ENCODE measurements at regions not wholly inside any gene's neighbourhood (a gene's known extent, or its start where the extent isn't known, plus 50 kb on each side); places are given as distances from the start of the nearest gene placed in this dataset.

DNA sequence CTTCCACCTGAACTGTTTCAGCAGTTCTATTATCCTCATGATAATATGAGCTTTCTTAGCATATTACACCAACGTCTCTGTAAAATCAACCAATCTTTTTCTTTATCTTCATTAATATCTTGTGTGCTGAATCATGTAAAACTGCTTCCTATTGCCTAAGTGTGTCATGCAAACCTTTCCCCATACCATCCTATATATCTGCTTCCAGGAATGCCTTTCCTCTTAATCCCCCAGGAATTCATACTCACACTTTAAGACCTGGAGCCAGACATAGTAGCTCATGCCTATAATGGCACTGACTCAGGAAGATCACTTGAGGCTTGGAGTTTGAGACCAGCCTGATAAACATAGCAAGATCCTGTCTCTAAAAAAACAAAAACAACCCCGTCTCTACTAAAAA lies 183.9 kb downstream of the NRIP1 start:
- no peaks in the 10 kb centered on the region for H3K36me3 Mint-ChIP-seq
- CTCF ChIA-PET: no interaction called here
- ATAC-seq (replicated peaks in 1 of 4): no peak

DNA sequence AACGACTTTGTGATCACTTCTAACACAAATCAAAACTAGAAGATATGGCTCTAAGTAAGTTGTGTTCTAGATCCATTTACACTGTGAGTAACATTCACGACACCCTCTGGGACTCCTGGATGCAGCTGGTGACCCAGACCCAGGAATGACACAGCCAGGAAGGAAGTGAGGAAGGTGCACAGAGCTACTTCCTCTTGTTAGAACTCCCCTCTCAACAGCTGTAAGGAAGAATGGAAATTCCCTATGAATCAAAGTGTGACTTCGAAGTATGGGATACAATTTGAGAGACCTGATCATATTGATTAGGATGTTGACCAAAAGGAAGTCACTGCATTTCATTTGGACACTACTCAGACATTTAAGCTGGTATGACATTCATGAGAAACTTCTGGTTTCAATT lies 185.3 kb downstream of the NRIP1 start:
- ATAC-seq (replicated peaks in 1 of 4) (no peak), DNase-seq (no peak)
- H3K36me3 Mint-ChIP-seq: no peaks in the 10 kb centered on the region
- H3K4me3 ChIP-seq (ENCODE audit: control insufficient read depth in 1 of 2, extremely low read depth in 1 of 2, low read length in 1 of 2): no peak overlapping the region
- H3K27me3 Mint-ChIP-seq: peaks cover 0 to 4% of the 10 kb centered on the region in 2 donors
- no peaks in the 10 kb centered on the region for H3K4me1 ChIP-seq (ENCODE audit: control insufficient read depth in 1 of 2, extremely low read depth in 1 of 2, insufficient read depth in 2 of 2, low read length in 2 of 2)
- H3K36me3 ChIP-seq (ENCODE audit: control insufficient read depth in 2 of 2, extremely low read depth in 1 of 2, insufficient read depth in 1 of 2, low read length in 1 of 2): no peaks in the 10 kb centered on the region
- peaks cover 0 to 20% (median 5%) of the 10 kb centered on the region in 3 donors for H3K4me1 Mint-ChIP-seq
- POLR2A ChIA-PET: interaction anchor here in 1 of 2 donors (0.7 kb wide), 1 partner anchor 1153 kb away, joined by 3 read pairs; no protein-coding TSS in a partner anchor
- CTCF ChIA-PET: interaction anchor here in 1 of 2 donors (0.6 kb wide), 1 partner anchor 46 kb away, joined by 3 read pairs; no protein-coding TSS in a partner anchor
- H3K27me3 ChIP-seq (replicated peaks in 1 of 2; ENCODE audit: control insufficient read depth in 2 of 2, extremely low read depth in 1 of 2, insufficient read depth in 2 of 2, low read length in 1 of 2): no peaks in the 10 kb centered on the region
- WGBS (ENCODE audit: insufficient coverage): no CpG with 5 or more reads among the region's 3 CpGs
- no peaks in the 10 kb centered on the region for H3K9me3 ChIP-seq
- H3K4me3 Mint-ChIP-seq: no peak overlapping the region
- no peak overlapping the region for H3K27ac ChIP-seq (ENCODE audit: low read length)
- H3K9me3 Mint-ChIP-seq: no peaks in the 10 kb centered on the region
- no peak overlapping the region for H3K27ac Mint-ChIP-seq

More for the DNA sequence above, 183.9 kb downstream of the NRIP1 start:
- Histone ChIP-seq H3K27ac (ENCODE audit: low read length) (no peak overlapping the region), H3K4me1 (ENCODE audit: control insufficient read depth in 1 of 2, extremely low read depth in 1 of 2, insufficient read depth in 2 of 2, low read length in 2 of 2) (no peaks in the 10 kb centered on the region), H3K4me3 (ENCODE audit: control insufficient read depth in 1 of 2, extremely low read depth in 1 of 2, low read length in 1 of 2) (no peak overlapping the region), H3K27me3 (replicated peaks in 1 of 2; ENCODE audit: control insufficient read depth in 2 of 2, extremely low read depth in 1 of 2, insufficient read depth in 2 of 2, low read length in 1 of 2) (no peaks in the 10 kb centered on the region), H3K9me3 (no peaks in the 10 kb centered on the region), H3K36me3 (ENCODE audit: control insufficient read depth in 2 of 2, extremely low read depth in 1 of 2, insufficient read depth in 1 of 2, low read length in 1 of 2) (no peaks in the 10 kb centered on the region)
- no peak for DNase-seq
- Mint-ChIP-seq H3K4me3 (no peak overlapping the region), H3K4me1 (peaks cover 0 to 20% (median 5%) of the 10 kb centered on the region in 3 donors), H3K27ac (no peak overlapping the region), H3K27me3 (peaks cover 0 to 4% of the 10 kb centered on the region in 2 donors), H3K9me3 (no peaks in the 10 kb centered on the region)
- WGBS (ENCODE audit: insufficient coverage): no CpG with 5 or more reads among the region's 2 CpGs
- POLR2A ChIA-PET: interaction anchor here in 1 of 2 donors (0.6 kb wide), 1 partner anchor 307 kb away, joined by 4 read pairs; no protein-coding TSS in a partner anchor

DNA sequence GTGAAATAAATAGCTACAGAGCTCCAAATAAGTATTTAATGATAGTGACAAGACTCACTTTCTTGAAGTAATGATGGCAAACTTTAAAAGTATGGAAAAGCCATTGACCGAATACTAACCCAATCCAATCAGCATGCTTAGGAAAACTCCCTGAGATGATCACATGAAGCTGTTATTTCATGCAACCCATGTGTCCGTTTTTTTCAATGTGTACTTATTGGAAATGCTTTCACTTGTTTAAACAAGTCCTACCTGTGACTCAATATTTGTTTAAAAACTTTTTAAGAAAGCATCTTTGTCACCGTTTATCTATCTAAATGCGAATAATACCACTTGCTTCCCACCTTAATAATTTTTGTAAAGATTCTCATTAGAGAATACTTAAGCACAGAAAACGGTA lies 185.8 kb downstream of the NRIP1 start:
- Mint-ChIP-seq H3K27me3 (peaks cover 0 to 4% of the 10 kb centered on the region in 2 donors), H3K4me1 (peaks cover 0 to 20% (median 5%) of the 10 kb centered on the region in 3 donors), H3K36me3 (no peaks in the 10 kb centered on the region), H3K27ac (no peak overlapping the region), H3K4me3 (no peak overlapping the region), H3K9me3 (no peaks in the 10 kb centered on the region)
- ATAC-seq (replicated peaks in 1 of 4): no peak
- Histone ChIP-seq H3K9me3 (no peaks in the 10 kb centered on the region), H3K36me3 (ENCODE audit: control insufficient read depth in 2 of 2, extremely low read depth in 1 of 2, insufficient read depth in 1 of 2, low read length in 1 of 2) (no peaks in the 10 kb centered on the region), H3K4me1 (ENCODE audit: control insufficient read depth in 1 of 2, extremely low read depth in 1 of 2, insufficient read depth in 2 of 2, low read length in 2 of 2) (no peaks in the 10 kb centered on the region), H3K27me3 (replicated peaks in 1 of 2; ENCODE audit: control insufficient read depth in 2 of 2, extremely low read depth in 1 of 2, insufficient read depth in 2 of 2, low read length in 1 of 2) (no peaks in the 10 kb centered on the region), H3K27ac (ENCODE audit: low read length) (no peak overlapping the region), H3K4me3 (ENCODE audit: control insufficient read depth in 1 of 2, extremely low read depth in 1 of 2, low read length in 1 of 2) (no peak overlapping the region)
- no peak for DNase-seq
- no CpG with 5 or more reads among the region's 5 CpGs for WGBS (ENCODE audit: insufficient coverage)
- CTCF ChIA-PET: interaction anchor here in 1 of 2 donors (0.6 kb wide), 1 partner anchor 46 kb away, joined by 3 read pairs; no protein-coding TSS in a partner anchor
- POLR2A ChIA-PET: interaction anchor here in 1 of 2 donors (0.7 kb wide), 1 partner anchor 1153 kb away, joined by 3 read pairs; no protein-coding TSS in a partner anchor

DNA sequence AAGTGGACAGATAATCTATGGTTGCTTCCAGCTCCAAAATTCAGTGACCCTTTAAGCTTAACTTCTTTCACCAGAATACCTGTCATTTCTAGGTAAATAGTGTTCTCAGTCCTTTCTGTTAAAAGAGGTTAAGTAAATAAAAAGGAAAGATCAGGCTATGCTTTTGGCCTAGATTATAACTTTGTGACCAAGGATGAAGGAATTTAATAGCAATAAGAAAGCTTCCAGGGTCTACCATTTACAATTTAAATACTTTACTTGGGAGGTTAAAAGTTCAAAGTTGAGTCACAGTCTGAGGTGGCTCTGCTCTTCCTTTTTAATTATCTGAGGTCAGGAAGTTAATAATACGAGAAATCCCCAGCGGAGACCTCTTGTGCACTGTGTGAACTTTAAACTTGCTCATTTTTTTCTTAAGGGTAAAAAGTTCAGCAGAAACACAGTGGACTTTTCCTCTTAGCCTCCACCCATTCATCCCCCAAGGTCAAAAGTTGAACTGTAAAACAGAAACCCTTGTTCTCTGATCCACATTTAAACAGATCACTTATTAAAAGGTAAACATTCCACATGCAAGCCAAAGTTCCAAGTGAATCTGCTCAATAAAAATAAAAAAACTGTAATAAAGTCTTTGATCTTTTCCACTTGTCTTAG lies 187.1 kb downstream of the NRIP1 start:
- Histone ChIP-seq H3K27ac (ENCODE audit: low read length) (no peak overlapping the region), H3K4me3 (ENCODE audit: control insufficient read depth in 1 of 2, extremely low read depth in 1 of 2, low read length in 1 of 2) (no peak overlapping the region), H3K27me3 (replicated peaks in 1 of 2; ENCODE audit: control insufficient read depth in 2 of 2, extremely low read depth in 1 of 2, insufficient read depth in 2 of 2, low read length in 1 of 2) (no peaks in the 10 kb centered on the region), H3K36me3 (ENCODE audit: control insufficient read depth in 2 of 2, extremely low read depth in 1 of 2, insufficient read depth in 1 of 2, low read length in 1 of 2) (no peaks in the 10 kb centered on the region), H3K9me3 (no peaks in the 10 kb centered on the region), H3K4me1 (ENCODE audit: control insufficient read depth in 1 of 2, extremely low read depth in 1 of 2, insufficient read depth in 2 of 2, low read length in 2 of 2) (no peaks in the 10 kb centered on the region)
- Mint-ChIP-seq H3K36me3 (no peaks in the 10 kb centered on the region), H3K4me1 (peaks cover 0 to 20% (median 5%) of the 10 kb centered on the region in 3 donors), H3K27ac (no peak overlapping the region), H3K4me3 (no peak overlapping the region), H3K27me3 (peaks cover 0 to 4% of the 10 kb centered on the region in 2 donors), H3K9me3 (no peaks in the 10 kb centered on the region)
- CTCF ChIA-PET: interaction anchor here in 1 of 2 donors (0.9 kb wide), 1 partner anchor 13 kb away, joined by 3 read pairs; no protein-coding TSS in a partner anchor
- POLR2A ChIA-PET: no interaction called here
- WGBS (ENCODE audit: insufficient coverage): 48% methylated on average over 2 of the region's 2 CpGs
- ATAC-seq (replicated peaks in 1 of 4): no peak
- no peak for DNase-seq

DNA sequence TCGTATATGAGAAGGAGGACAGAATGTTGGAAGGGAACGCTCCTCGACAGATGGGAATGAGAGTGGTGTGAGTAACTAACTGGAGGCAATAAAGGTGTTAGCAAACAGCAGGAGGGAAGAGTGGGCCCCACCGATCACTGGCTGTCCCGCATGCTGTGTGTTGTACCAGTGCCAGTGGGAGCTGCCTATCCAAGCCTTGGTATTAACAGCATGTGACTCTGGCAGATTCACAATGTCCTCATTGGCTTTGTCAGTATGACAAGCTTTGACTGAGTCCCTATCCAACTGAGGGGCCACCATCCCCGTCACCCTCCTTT lies 188.3 kb downstream of the NRIP1 start:
- Histone ChIP-seq H3K36me3 (ENCODE audit: control insufficient read depth in 2 of 2, extremely low read depth in 1 of 2, insufficient read depth in 1 of 2, low read length in 1 of 2) (no peaks in the 10 kb centered on the region), H3K4me1 (ENCODE audit: control insufficient read depth in 1 of 2, extremely low read depth in 1 of 2, insufficient read depth in 2 of 2, low read length in 2 of 2) (no peaks in the 10 kb centered on the region), H3K27ac (ENCODE audit: low read length) (no peak overlapping the region), H3K27me3 (replicated peaks in 1 of 2; ENCODE audit: control insufficient read depth in 2 of 2, extremely low read depth in 1 of 2, insufficient read depth in 2 of 2, low read length in 1 of 2) (no peaks in the 10 kb centered on the region), H3K4me3 (ENCODE audit: control insufficient read depth in 1 of 2, extremely low read depth in 1 of 2, low read length in 1 of 2) (no peak overlapping the region), H3K9me3 (no peaks in the 10 kb centered on the region)
- CTCF ChIA-PET: no interaction called here
- H3K4me3 Mint-ChIP-seq: no peak overlapping the region
- WGBS (ENCODE audit: insufficient coverage): 98% methylated on average over 6 of the region's 6 CpGs
- POLR2A ChIA-PET: interaction anchor here in 1 of 2 donors (0.7 kb wide), 1 partner anchor 47 kb away, joined by 4 read pairs; no protein-coding TSS in a partner anchor
- H3K9me3 Mint-ChIP-seq: no peaks in the 10 kb centered on the region
- H3K36me3 Mint-ChIP-seq: no peaks in the 10 kb centered on the region
- ATAC-seq (replicated peaks in 1 of 4): no peak
- peaks cover under 1 to 4% of the 10 kb centered on the region in 2 donors for H3K27me3 Mint-ChIP-seq
- no peak overlapping the region for H3K27ac Mint-ChIP-seq
- peaks cover 0 to 20% (median 5%) of the 10 kb centered on the region in 3 donors for H3K4me1 Mint-ChIP-seq
- no peak for DNase-seq

GRCh38 chr21:14875704-14876523 lies 188.9 kb downstream of the NRIP1 start:
- Mint-ChIP-seq H3K27me3 (peaks cover 2 to 3% of the 10 kb centered on the region in 2 donors), H3K27ac (no peak overlapping the region), H3K9me3 (no peaks in the 10 kb centered on the region), H3K36me3 (no peaks in the 10 kb centered on the region), H3K4me3 (no peak overlapping the region), H3K4me1 (peaks cover 0 to 23% (median 5%) of the 10 kb centered on the region in 3 donors)
- H3K4me3 ChIP-seq (ENCODE audit: control insufficient read depth in 1 of 2, extremely low read depth in 1 of 2, low read length in 1 of 2): no peak overlapping the region
- no peaks in the 10 kb centered on the region for H3K36me3 ChIP-seq (ENCODE audit: control insufficient read depth in 2 of 2, extremely low read depth in 1 of 2, insufficient read depth in 1 of 2, low read length in 1 of 2)
- CTCF ChIA-PET: no interaction called here
- no peaks in the 10 kb centered on the region for H3K9me3 ChIP-seq
- H3K4me1 ChIP-seq (ENCODE audit: control insufficient read depth in 1 of 2, extremely low read depth in 1 of 2, insufficient read depth in 2 of 2, low read length in 2 of 2): no peaks in the 10 kb centered on the region
- POLR2A ChIA-PET: interaction anchor here in 1 of 2 donors (0.7 kb wide), 1 partner anchor 48 kb away, joined by 4 read pairs; no protein-coding TSS in a partner anchor
- 88% methylated on average over 3 of the region's 8 CpGs for WGBS (ENCODE audit: insufficient coverage)
- DNase-seq (no peak), ATAC-seq (replicated peaks in 1 of 4) (no peak)
- H3K27ac ChIP-seq (ENCODE audit: low read length): no peak overlapping the region
- no peaks in the 10 kb centered on the region for H3K27me3 ChIP-seq (replicated peaks in 1 of 2; ENCODE audit: control insufficient read depth in 2 of 2, extremely low read depth in 1 of 2, insufficient read depth in 2 of 2, low read length in 1 of 2)
